ENCODE measurements at regions not wholly inside any gene's neighbourhood (a gene's known extent, or its start where the extent isn't known, plus 50 kb on each side); places are given as distances from the start of the nearest gene placed in this dataset.

DNA sequence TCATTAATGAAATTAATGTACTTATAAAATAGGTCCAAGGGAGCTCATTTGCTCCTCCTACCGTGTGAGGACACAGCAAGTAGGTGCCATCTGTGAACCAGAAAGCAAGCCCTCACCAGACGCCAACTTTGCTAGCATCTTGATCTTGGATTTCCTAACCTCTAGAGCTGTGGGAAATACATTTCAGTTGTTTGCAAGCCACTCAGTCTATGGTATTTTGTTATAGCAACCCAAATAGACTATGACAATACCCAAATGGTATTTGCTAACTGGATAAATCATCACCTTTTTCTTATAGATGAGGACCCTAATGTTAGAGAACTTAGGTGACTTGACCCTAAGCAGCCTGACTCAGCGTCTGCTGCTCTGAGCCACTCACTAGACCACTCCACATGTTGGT, 379.6 kb downstream of the HRH4 start:
- H3K9me3 ChIP-seq (ENCODE audit: low read depth, low read length), result no peaks in the 10 kb centered on the region
- H3K4me1 ChIP-seq (ENCODE audit: insufficient read depth, low read length), result no peaks in the 10 kb centered on the region
- no peaks in the 10 kb centered on the region for H3K27me3 ChIP-seq (ENCODE audit: insufficient read depth, low read length)
- H3K4me3 ChIP-seq (ENCODE audit: low read length), result no peak overlapping the region

DNA sequence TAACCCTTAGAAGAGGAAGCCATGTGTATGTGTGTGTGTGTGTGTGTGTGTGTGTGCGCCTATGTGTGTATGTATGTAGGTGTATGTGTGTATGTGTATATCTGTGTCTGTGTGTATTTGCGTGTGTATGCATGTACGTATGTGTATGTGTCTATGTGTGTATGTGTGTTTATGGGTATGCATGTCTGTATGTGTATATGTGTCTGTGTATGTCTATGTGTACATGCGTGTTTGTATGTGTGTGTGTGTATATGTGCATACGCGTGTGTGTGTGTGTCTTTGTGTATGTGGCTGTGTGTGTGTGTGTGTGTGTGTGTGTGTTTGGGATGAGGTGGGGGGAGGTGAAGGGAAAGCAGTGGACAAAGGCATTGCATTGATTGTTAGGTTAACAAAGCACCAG, 380.2 kb downstream of the HRH4 start:
- Histone ChIP-seq H3K4me1 (ENCODE audit: insufficient read depth, low read length) (no peaks in the 10 kb centered on the region), H3K4me3 (ENCODE audit: low read length) (no peak overlapping the region), H3K27me3 (ENCODE audit: insufficient read depth, low read length) (no peaks in the 10 kb centered on the region), H3K9me3 (ENCODE audit: low read depth, low read length) (no peaks in the 10 kb centered on the region)

DNA sequence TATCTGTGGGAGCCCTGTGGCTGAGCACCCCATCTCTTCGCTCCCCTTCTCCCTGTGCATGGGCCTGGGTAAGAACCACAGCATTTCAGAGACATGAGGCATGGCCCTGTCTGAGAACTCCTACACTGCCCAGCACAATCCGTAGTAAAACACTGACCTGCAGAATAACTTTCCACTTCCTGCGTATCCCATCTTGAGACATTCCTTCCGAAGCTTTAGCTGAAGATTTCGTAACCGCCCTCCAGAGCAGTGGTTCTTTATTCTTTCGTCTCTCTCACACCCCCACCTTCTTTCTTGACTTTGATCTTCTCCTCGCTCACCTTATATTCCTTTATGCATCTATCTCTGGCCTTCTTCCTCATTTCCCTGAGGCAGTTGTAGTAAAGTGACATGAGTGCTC, 381.1 kb downstream of the HRH4 start:
- H3K4me1 ChIP-seq (ENCODE audit: insufficient read depth, low read length), result no peaks in the 10 kb centered on the region
- no peak overlapping the region for H3K4me3 ChIP-seq (ENCODE audit: low read length)

DNA sequence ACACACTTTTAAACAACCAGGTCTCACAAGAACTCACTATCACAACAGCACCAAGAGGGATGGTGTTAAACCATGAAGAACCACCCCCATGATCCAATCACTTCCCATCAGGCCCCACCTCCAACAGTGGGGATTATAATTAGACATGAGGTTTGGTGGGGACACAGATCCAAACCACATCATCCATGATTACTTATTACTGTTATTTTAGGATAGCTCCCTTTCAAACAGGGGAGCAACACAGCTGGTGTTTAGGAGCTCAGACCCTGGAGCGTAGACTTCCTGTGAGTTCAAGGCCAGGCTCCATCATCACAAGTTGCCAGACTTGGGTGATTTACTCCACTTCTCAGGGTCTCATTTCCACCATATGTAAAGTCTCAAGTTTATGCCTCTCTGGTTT, 382.7 kb downstream of the HRH4 start:
- no peaks in the 10 kb centered on the region for H3K4me1 ChIP-seq (ENCODE audit: insufficient read depth, low read length)
- H3K4me3 ChIP-seq (ENCODE audit: low read length), result no peak overlapping the region
- no peaks in the 10 kb centered on the region for H3K9me3 ChIP-seq (ENCODE audit: low read depth, low read length)
- H3K27me3 ChIP-seq (ENCODE audit: insufficient read depth, low read length), result no peaks in the 10 kb centered on the region

More for the DNA sequence above, 381.1 kb downstream of the HRH4 start:
- no peaks in the 10 kb centered on the region for H3K9me3 ChIP-seq (ENCODE audit: low read depth, low read length)
- no peaks in the 10 kb centered on the region for H3K27me3 ChIP-seq (ENCODE audit: insufficient read depth, low read length)

DNA sequence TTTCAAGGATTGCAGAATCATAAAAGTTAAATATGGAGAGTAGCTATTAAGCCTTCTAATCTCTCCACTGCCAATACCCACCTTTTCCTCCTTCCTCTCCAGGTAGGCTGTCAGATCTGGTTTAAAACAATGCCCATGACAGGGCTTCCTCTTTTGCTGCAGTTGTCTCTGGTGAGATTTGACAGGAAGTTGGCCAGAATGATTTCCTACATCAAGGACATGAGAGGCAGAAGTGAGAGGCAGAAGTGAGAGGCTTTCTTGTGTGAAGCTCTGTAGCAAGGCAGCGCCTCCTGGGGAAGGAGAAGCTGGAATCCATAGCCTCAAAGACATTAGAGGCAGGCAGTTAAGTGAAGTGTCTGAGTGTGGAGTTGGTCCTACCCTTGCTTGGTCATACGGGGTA, 385.7 kb downstream of the HRH4 start:
- H3K4me3 ChIP-seq (ENCODE audit: low read length), result no peak overlapping the region
- no peaks in the 10 kb centered on the region for H3K9me3 ChIP-seq (ENCODE audit: low read depth, low read length)
- H3K4me1 ChIP-seq (ENCODE audit: insufficient read depth, low read length), result no peaks in the 10 kb centered on the region
- no peaks in the 10 kb centered on the region for H3K27me3 ChIP-seq (ENCODE audit: insufficient read depth, low read length)

DNA sequence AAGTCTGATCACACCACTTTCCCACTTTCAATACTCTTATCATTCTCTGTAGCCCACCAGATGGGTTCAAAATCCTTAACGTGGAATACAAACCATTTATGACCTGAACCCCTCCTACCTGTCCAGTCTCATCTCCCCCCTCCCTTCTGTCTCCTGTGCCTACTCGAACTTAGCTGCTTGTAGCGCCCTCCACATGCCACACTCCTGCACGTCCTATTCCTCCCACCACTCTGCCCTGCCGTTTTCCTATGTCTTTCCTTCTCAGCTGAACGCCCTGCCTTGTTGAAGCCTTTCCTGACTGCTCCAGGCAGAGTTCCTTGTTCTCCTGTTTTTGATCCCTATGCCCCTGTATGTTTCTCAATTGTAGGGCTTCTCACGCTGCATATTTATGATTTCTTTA, 390.1 kb downstream of the HRH4 start:
- Histone ChIP-seq H3K9me3 (ENCODE audit: low read depth, low read length) (no peaks in the 10 kb centered on the region), H3K4me1 (ENCODE audit: insufficient read depth, low read length) (no peaks in the 10 kb centered on the region), H3K27me3 (ENCODE audit: insufficient read depth, low read length) (no peaks in the 10 kb centered on the region), H3K4me3 (ENCODE audit: low read length) (no peak overlapping the region)

DNA sequence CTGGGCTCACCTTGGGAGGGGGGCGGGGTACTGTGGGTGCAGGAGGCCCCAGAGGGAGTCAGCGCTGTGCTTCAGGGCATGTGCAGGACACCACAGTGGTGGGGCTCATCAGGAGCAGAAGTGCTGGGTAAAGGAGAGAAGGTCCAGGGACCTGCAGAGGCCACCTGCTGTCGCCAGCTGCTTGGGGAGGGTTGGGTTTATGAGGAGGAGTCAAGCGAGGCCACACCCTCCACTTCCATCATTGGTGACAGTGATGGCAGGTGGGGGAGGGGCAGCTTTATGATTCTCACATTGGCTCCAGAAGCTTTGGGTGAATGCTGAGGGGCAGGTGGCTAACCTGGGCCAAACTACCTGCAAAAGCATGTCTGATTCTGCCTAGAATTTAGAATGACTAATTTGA, 392.6 kb downstream of the HRH4 start:
- H3K4me3 ChIP-seq (ENCODE audit: low read length), result no peak overlapping the region
- H3K4me1 ChIP-seq (ENCODE audit: insufficient read depth, low read length), result no peaks in the 10 kb centered on the region
- no peaks in the 10 kb centered on the region for H3K9me3 ChIP-seq (ENCODE audit: low read depth, low read length)
- H3K27me3 ChIP-seq (ENCODE audit: insufficient read depth, low read length), result no peaks in the 10 kb centered on the region

DNA sequence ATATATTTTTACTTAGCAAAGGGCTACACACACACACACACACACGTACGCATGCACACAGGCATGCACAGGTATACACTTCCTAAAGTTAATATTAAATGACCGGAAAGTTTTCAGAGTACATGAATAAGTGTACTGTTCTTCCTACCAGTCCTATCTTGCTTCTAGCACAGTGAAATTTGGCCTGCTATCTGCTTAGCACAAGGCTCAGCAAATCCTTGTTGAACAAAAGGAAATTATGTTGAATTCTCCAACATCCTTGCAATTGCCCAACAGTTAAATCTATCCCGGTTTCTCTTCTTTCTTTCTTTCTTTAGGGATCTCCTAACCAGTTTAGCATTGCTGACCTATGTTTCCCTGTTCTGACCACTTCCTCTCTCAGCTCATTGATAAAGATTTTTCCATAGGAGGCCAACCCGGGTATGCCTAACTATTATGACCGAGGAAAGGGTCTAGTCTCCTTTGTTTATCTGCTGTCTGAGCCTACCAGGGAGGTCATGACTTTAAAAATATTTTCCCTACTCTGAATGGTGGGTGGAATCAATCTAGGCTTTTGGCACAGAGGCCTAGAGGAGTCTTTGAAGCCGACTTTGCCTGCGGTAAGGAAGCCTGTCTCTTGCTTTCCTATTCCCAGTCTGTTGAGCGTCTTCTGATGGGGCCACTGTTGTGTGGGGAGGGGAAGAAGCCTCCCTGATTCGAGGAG, 400.7 kb downstream of the HRH4 start:
- H3K9me3 ChIP-seq (ENCODE audit: low read depth, low read length), result no peaks in the 10 kb centered on the region
- H3K4me3 ChIP-seq (ENCODE audit: low read length), result no peak overlapping the region
- H3K4me1 ChIP-seq (ENCODE audit: insufficient read depth, low read length), result no peaks in the 10 kb centered on the region
- H3K27me3 ChIP-seq (ENCODE audit: insufficient read depth, low read length), result no peaks in the 10 kb centered on the region

DNA sequence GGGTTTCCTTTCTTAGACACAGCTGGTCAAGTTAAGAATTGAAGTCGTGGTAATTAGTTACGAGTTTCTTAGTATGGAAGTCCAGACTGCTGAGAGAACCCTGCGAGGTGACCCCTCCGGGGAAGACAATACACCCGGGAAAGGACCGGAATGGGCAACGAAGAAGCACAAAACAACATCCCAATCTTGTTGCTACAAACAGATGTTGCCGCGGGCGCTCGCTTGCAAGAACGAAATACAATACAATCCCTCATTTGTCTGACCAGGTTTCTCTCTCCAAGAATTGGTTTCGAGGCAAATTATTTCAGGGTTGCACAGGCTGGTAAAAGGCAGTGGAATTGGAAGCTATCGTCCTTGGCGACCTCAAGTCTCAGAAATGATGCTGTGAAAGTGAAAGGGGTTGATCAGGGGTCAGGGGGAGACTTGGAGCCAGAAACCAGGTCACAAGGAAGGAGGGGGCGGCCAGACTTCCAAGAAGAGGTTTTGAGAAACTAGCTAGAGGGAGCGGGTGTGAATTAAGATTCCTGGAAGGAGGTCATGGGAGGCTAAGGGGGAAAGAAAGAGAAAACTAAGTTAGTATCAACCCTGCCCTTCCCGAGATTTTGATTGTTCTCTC, 401.9 kb downstream of the HRH4 start:
- Histone ChIP-seq H3K9me3 (ENCODE audit: low read depth, low read length) (no peaks in the 10 kb centered on the region), H3K4me3 (ENCODE audit: low read length) (no peak overlapping the region), H3K27me3 (ENCODE audit: insufficient read depth, low read length) (no peaks in the 10 kb centered on the region), H3K4me1 (ENCODE audit: insufficient read depth, low read length) (no peaks in the 10 kb centered on the region)

DNA sequence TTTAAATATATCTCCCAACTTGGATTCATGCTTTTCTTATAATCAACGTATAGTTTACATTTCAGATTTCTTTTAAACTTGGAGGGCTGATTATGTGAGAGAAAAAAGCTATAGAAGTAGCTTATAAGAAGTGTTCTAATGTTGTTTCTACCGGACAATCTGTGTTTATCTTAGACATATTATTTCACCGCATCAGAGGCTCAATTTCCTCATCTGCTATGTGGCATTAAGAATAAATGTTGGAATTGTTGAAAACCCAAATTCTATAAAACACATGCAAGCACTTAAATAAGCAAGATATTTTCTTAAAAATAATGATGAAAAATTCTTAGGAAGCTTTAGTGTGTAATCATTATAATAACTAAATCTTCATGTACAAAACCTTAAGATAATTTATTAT, 407.9 kb downstream of the HRH4 start:
- Histone ChIP-seq H3K4me3 (ENCODE audit: low read length) (no peak overlapping the region), H3K4me1 (ENCODE audit: insufficient read depth, low read length) (no peaks in the 10 kb centered on the region), H3K9me3 (ENCODE audit: low read depth, low read length) (no peaks in the 10 kb centered on the region), H3K27me3 (ENCODE audit: insufficient read depth, low read length) (no peaks in the 10 kb centered on the region)

DNA sequence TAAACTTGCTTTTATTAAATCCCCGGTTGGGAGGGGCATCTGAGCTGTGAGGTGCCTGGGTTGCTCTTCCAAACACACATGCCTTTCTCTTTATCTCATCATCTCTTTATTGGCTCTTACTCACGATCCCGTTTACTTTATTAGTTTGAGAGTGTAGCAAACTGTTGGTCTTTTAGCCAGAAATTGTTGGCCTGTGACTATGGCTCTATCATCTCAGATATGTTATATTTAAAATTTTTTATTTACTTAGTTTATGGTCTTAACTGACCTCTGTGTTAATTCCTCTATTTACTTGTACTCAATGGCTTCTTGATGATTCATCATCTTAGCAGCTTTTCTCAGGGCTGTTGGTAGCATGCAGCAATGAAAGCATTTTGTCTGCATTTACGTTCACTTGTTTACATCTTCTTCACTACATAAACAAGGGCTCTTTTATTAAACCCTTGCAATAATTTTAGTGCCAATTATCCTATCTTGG, 408.4 kb downstream of the HRH4 start:
- no peaks in the 10 kb centered on the region for H3K4me1 ChIP-seq (ENCODE audit: insufficient read depth, low read length)
- H3K27me3 ChIP-seq (ENCODE audit: insufficient read depth, low read length), result no peaks in the 10 kb centered on the region
- no peaks in the 10 kb centered on the region for H3K9me3 ChIP-seq (ENCODE audit: low read depth, low read length)
- no peak overlapping the region for H3K4me3 ChIP-seq (ENCODE audit: low read length)

DNA sequence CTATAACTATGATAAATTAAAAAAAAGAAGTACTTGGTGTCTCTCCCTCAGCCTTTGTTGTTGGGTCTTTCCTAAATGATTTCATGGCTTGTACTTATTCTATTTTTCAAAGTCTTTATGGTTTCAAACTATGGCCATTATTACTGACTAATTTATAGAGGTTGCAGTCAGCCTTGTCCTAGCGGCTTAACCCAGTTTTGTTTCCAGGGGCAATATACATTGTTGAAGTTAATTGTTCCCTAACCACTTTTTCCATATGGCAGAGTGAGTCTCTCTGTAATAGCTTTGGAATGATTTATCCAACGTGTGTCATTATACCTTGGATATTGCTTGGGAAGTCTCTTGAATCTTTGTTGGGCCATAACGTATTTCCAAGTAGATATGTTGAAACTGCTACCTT, 408.8 kb downstream of the HRH4 start:
- Histone ChIP-seq H3K4me1 (ENCODE audit: insufficient read depth, low read length) (no peaks in the 10 kb centered on the region), H3K27me3 (ENCODE audit: insufficient read depth, low read length) (no peaks in the 10 kb centered on the region), H3K9me3 (ENCODE audit: low read depth, low read length) (no peaks in the 10 kb centered on the region), H3K4me3 (ENCODE audit: low read length) (no peak overlapping the region)

DNA sequence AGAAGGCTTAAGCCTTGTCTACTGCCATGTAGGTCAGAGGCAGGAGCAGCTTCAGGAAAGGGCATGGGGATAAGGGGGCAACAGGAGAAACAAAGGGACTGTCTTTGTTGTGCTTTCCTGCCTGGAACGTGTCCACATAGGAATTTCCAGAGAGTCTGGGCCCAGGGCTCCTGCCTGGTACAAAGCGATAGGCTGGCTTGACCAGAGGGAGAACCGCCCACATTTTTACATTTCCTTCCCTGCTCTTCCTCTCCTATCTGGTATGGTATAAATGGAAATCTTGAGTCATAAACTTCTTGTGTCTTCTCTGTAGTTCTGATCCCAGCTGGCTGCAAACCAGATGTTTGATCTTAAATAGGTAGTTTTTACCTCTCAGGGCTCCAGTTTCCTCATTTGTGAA, 414.8 kb downstream of the HRH4 start:
- Histone ChIP-seq H3K27me3 (ENCODE audit: insufficient read depth, low read length) (no peaks in the 10 kb centered on the region), H3K4me1 (ENCODE audit: insufficient read depth, low read length) (no peaks in the 10 kb centered on the region), H3K9me3 (ENCODE audit: low read depth, low read length) (no peaks in the 10 kb centered on the region), H3K4me3 (ENCODE audit: low read length) (no peak overlapping the region)

DNA sequence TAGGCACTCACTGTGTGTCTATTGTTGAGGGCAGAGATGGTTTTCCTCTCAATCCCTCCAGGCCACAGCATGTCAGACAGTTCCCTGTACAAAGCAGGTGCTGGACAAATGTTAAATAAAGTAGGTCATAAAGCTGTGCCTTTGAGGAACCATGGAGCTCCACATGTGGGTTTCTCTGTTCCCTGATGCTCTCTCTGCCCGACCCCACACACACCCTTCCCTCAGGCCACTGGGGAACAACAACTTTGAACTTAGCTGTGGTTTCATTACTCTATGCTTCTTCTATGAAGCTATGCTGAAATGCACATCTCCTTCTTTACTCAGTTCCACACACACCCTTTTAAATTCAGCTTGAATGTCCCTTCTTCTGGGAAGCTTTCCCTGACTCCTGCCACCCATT, 415.3 kb downstream of the HRH4 start:
- H3K27me3 ChIP-seq (ENCODE audit: insufficient read depth, low read length), result no peaks in the 10 kb centered on the region
- H3K9me3 ChIP-seq (ENCODE audit: low read depth, low read length), result no peaks in the 10 kb centered on the region
- H3K4me1 ChIP-seq (ENCODE audit: insufficient read depth, low read length), result no peaks in the 10 kb centered on the region
- H3K4me3 ChIP-seq (ENCODE audit: low read length), result no peak overlapping the region

DNA sequence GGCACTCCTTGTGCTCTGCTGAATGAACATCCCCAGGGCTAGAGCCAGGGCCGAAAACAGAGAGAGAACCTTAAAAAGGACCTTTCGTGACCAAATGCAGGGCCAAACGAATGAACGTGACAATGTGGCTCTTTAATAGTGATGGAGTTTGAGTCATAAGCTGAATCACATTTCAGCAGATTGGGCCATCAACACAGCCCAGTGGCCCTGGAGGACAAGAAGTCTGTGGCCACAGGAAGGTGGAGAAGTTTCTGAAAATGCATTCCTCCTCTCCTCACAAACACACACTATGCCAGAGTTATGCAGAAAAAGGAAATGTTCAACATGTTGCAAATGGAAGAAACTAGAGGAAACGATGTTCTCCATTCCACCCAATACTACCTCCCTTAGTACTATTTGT, 415.8 kb downstream of the HRH4 start:
- Histone ChIP-seq H3K9me3 (ENCODE audit: low read depth, low read length) (no peaks in the 10 kb centered on the region), H3K27me3 (ENCODE audit: insufficient read depth, low read length) (no peaks in the 10 kb centered on the region), H3K4me1 (ENCODE audit: insufficient read depth, low read length) (no peaks in the 10 kb centered on the region), H3K4me3 (ENCODE audit: low read length) (no peak overlapping the region)

DNA sequence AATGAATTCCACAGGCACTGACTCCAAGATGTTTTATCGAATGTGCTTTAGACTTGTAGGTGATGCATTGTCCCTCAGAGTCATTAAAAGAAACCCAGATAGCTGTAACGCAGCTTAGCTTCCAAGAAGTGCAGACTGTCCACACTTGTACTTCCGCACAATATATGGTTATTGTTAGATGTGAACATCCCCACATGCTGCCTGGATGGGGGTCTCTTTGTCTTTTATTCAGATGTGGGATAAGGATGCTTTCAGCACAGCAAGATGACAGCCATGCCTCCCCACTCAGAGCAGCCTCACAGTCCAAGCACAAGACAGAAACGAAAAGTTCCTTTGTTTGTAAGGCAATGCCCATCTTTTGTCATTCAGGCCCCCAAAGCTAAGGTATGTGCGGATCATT, 416.6 kb downstream of the HRH4 start:
- Histone ChIP-seq H3K4me3 (ENCODE audit: low read length) (no peak overlapping the region), H3K4me1 (ENCODE audit: insufficient read depth, low read length) (no peaks in the 10 kb centered on the region), H3K9me3 (ENCODE audit: low read depth, low read length) (no peaks in the 10 kb centered on the region), H3K27me3 (ENCODE audit: insufficient read depth, low read length) (no peaks in the 10 kb centered on the region)

All from mononuclear cell (primary cell).